SK-N-SH (cell line): ENCODE measurements at regions not wholly inside any gene's neighbourhood (a gene's known extent, or its start where the extent isn't known, plus 50 kb on each side); places are given as distances from the start of the nearest gene placed in this dataset.

Source experiments
- CTCF ChIA-PET: fragments of 300-600, 350-600 bp; formaldehyde crosslinking; extraction: SDS; loops from one replicate; lab custom pipeline; 2021; lab: Yijun Ruan, JAX
- POLR2A ChIA-PET: fragments of 350-600 bp; sonication (Branson Sonifier 250); formaldehyde crosslinking; extraction: SDS; loops from one replicate; lab custom pipeline; 2020; ENCODE audit warnings: antibody characterized with exemption, inconsistent platforms; lab: Yijun Ruan, JAX
- DNase-seq: peaks from one replicate; pipeline ENCODE4 v3.0.0; 2012
- H2AFZ ChIP-seq: fragments of 200-600 bp; sonication (generic); 2 replicates; pipeline ENCODE4 v1.8.1; 2016; ENCODE audit warnings: antibody characterized with exemption, mild to moderate bottlenecking, low read depth
- H3F3A ChIP-seq: fragments of 200-600 bp; sonication (generic); replicated peaks from 2 replicates; pipeline ENCODE3; 2016; ENCODE audit warnings: antibody characterized with exemption, mild to moderate bottlenecking; ENCODE audit not compliant: insufficient read depth
- H3K27ac ChIP-seq, 2 experiments: fragments of 200-500 bp in 1 of 2; fragments of 200-600 bp in 1 of 2; sonication (Bioruptor generic) in 1 of 2; sonication (generic), shearing (Covaris generic) in 1 of 2; 2 replicates each; pipeline versions ENCODE4 v1.5.1 to v1.6.1; 2014 to 2016; ENCODE audit warnings: low read depth in 2 of 2, inconsistent platforms in 1 of 2, low read length in 1 of 2, mild to moderate bottlenecking in 1 of 2, mixed read lengths in 1 of 2
- H3K27me3 ChIP-seq: fragments of 200-600 bp; sonication (generic), shearing (Covaris generic); 2 replicates; pipeline ENCODE4 v1.6.1; 2016; ENCODE audit warnings: mixed run types; ENCODE audit not compliant: insufficient read depth
- H3K36me3 ChIP-seq, 2 experiments: fragments of 200-500 bp in 1 of 2; fragments of 200-600 bp in 1 of 2; sonication (Bioruptor generic) in 1 of 2; sonication (generic) in 1 of 2; replicated peaks in 1 of 2; 2 replicates each; pipeline versions ENCODE3 to v1.5.1; 2014 to 2016; ENCODE audit warnings: low read length in 1 of 2, mild to moderate bottlenecking in 1 of 2; ENCODE audit not compliant: insufficient read depth in 2 of 2, control insufficient read depth in 1 of 2
- H3K4me1 ChIP-seq, 2 experiments: fragments of 200-500 bp in 1 of 2; fragments of 200-600 bp in 1 of 2; sonication (Bioruptor generic) in 1 of 2; sonication (generic), shearing (Covaris generic) in 1 of 2; 2 replicates each; pipeline versions ENCODE4 v1.5.1 to v1.6.1; 2014 to 2016; ENCODE audit warnings: low read depth in 1 of 2, low read length in 1 of 2, mixed run types in 1 of 2; ENCODE audit not compliant: insufficient read depth in 2 of 2, control insufficient read depth in 1 of 2
- H3K4me2 ChIP-seq: fragments of 200-600 bp; sonication (generic), shearing (Covaris generic); 2 replicates; pipeline ENCODE4 v1.6.1; 2017; ENCODE audit warnings: mixed run types
- H3K4me3 ChIP-seq, 2 experiments: fragments of 200-500 bp in 1 of 2; fragments of 200-600 bp in 1 of 2; sonication (Bioruptor generic) in 1 of 2; sonication (generic), shearing (Covaris generic) in 1 of 2; 2 replicates each; pipeline versions ENCODE4 v1.5.1 to v1.8.1; 2014 to 2016; ENCODE audit warnings: low read depth in 2 of 2, inconsistent platforms in 1 of 2, low read length in 1 of 2, mild to moderate bottlenecking in 1 of 2, mixed read lengths in 1 of 2, moderate library complexity in 1 of 2
- H3K79me2 ChIP-seq: fragments of 200-600 bp; sonication (generic); 2 replicates; pipeline ENCODE4 v1.8.1; 2017; ENCODE audit warnings: mild to moderate bottlenecking; ENCODE audit not compliant: insufficient read depth
- H3K9ac ChIP-seq: fragments of 200-600 bp; sonication (generic); 2 replicates; pipeline ENCODE4 v1.6.1; 2017; ENCODE audit warnings: mixed run types
- H3K9me2 ChIP-seq: fragments of 200-600 bp; sonication (generic); 2 replicates; pipeline ENCODE4 v1.6.1; 2017; ENCODE audit warnings: mixed run types
- H3K9me3 ChIP-seq: fragments of 200-600 bp; sonication (generic); 2 replicates; pipeline ENCODE4 v1.6.1; 2017; ENCODE audit warnings: mixed run types, mild to moderate bottlenecking, moderate library complexity
- H4K20me1 ChIP-seq: fragments of 200-600 bp; sonication (generic); 2 replicates; pipeline ENCODE4 v1.6.1; 2017; ENCODE audit warnings: mild to moderate bottlenecking, mixed run types; ENCODE audit not compliant: insufficient read depth
- CHD2 ChIP-seq: fragments of 150-350 bp; IDR thresholded peaks from 2 replicates; pipeline ENCODE4 v1.6.1; 2018; ENCODE audit warnings: low read length; ENCODE audit not compliant: partially characterized antibody
- CTCF ChIP-seq: fragments of 200-600 bp; sonication (generic); IDR thresholded peaks from 2 replicates; pipeline ENCODE4 v1.6.1; 2017; ENCODE audit warnings: antibody characterized with exemption, mild to moderate bottlenecking, moderate library complexity
- EP300 ChIP-seq, 2 experiments: IDR thresholded peaks; 2 replicates each; pipeline versions ENCODE4 v1.4.0 to v1.6.1; 2012; ENCODE audit warnings: borderline replicate concordance in 1 of 2, low read depth in 1 of 2, low read length in 1 of 2
- FOSL2 ChIP-seq: IDR thresholded peaks from 2 replicates; pipeline ENCODE4 v1.4.0; 2012; ENCODE audit warnings: low read depth, mild to moderate bottlenecking, moderate library complexity, borderline replicate concordance
- FOXJ3 ChIP-seq: sonication (generic); formaldehyde crosslinking; IDR thresholded peaks from 2 replicates; pipeline ENCODE4 v1.5.1; 2020; ENCODE audit warnings: mild to moderate bottlenecking, missing genetic modification reagents
- JUND ChIP-seq: IDR thresholded peaks from 2 replicates; pipeline ENCODE4 v1.4.0; 2012
- MXI1 ChIP-seq: IDR thresholded peaks from 2 replicates; pipeline ENCODE4 v1.6.1; 2012; ENCODE audit warnings: mild to moderate bottlenecking, low read depth, low read length, improper control_type of control experiment
- PBX3 ChIP-seq: IDR thresholded peaks from 2 replicates; pipeline ENCODE4; 2012
- RAD21 ChIP-seq: IDR thresholded peaks from 2 replicates; pipeline ENCODE4 v1.6.1; 2012; ENCODE audit warnings: mild to moderate bottlenecking, low read length
- RCOR1 ChIP-seq: fragments of 150-350 bp; IDR thresholded peaks from 2 replicates; pipeline ENCODE4 v1.6.1; 2017; ENCODE audit warnings: antibody characterized with exemption, low read length
- REST ChIP-seq: IDR thresholded peaks from 2 replicates; pipeline ENCODE4 v1.6.1; 2012; ENCODE audit warnings: mild to moderate bottlenecking, low read depth, low read length, moderate library complexity
- RFX5 ChIP-seq: IDR thresholded peaks from 2 replicates; pipeline ENCODE4 v1.6.1; 2012; ENCODE audit warnings: mild to moderate bottlenecking, improper control_type of control experiment, low read length
- RXRA ChIP-seq: IDR thresholded peaks from 2 replicates; pipeline ENCODE4 v1.4.0; 2012; ENCODE audit warnings: low read depth, mild to moderate bottlenecking, borderline replicate concordance
- SIN3A ChIP-seq: IDR thresholded peaks from 2 replicates; pipeline ENCODE4 v1.6.1; 2012; ENCODE audit warnings: low read depth, mild to moderate bottlenecking, low read length, moderate library complexity, borderline replicate concordance
- TAF1 ChIP-seq: IDR thresholded peaks from 2 replicates; pipeline ENCODE4 v1.6.1; 2012; ENCODE audit warnings: low read depth, mild to moderate bottlenecking, low read length, moderate library complexity, borderline replicate concordance
- TCF12 ChIP-seq: IDR thresholded peaks from 2 replicates; pipeline ENCODE4 v1.4.0; 2012
- USF1 ChIP-seq: IDR thresholded peaks from 2 replicates; pipeline ENCODE4 v1.4.0; 2012; ENCODE audit warnings: low read depth, borderline replicate concordance
- WGBS: methylation state at CpG from one replicate; pipeline ENCODE4 v1.1.6; 2017; ENCODE audit warnings: low lambda C conversion rate; 5-methylcytosine and 5-hydroxymethylcytosine counted together
- TF ChIP-seq, protein P1 (sequence below): IDR thresholded peaks from 2 replicates; pipeline ENCODE4 v1.4.0; 2012; ENCODE audit warnings: low read depth
- TF ChIP-seq, protein P2 (sequence below): fragments of 150-350 bp; IDR thresholded peaks from 2 replicates; pipeline ENCODE4 v1.6.1; 2017; ENCODE audit warnings: antibody characterized with exemption, low read length, low read depth, borderline replicate concordance

GRCh38 chr7:114787556-114787955 is 134.3 kb upstream of the MDFIC start (continued):
- TF ChIP-seq CTCF (no peak), RFX5 (no peak), MXI1 (no peak)
- TF ChIP-seq, protein P1, sequence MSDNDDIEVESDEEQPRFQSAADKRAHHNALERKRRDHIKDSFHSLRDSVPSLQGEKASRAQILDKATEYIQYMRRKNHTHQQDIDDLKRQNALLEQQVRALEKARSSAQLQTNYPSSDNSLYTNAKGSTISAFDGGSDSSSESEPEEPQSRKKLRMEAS = no peak

GRCh38 chr7:114788706-114789105 is 133.2 kb upstream of the MDFIC start:
- H3K27me3 ChIP-seq = no peaks in the 10 kb centered on the region
- no peak overlapping the region for H2AFZ ChIP-seq
- no peak overlapping the region for H3K9ac ChIP-seq
- H3K36me3 ChIP-seq = no peaks in the 10 kb centered on the region
- H3K4me3 ChIP-seq = no peak overlapping the region
- no peaks in the 10 kb centered on the region for H4K20me1 ChIP-seq
- TF ChIP-seq TAF1 (no peak), RXRA (no peak), TCF12 (no peak), CHD2 (no peak), USF1 (no peak), RCOR1 (no peak), EP300 (IDR thresholded peaks at IDR 0.05; ENCODE audit: borderline replicate concordance in 1 of 2, low read depth in 1 of 2, low read length in 1 of 2) (no peak), FOSL2 (no peak), RAD21 (no peak), SIN3A (no peak), JUND (no peak), PBX3 (no peak), FOXJ3 (CRISPR knock-in tag) (no peak), REST (no peak)
- TF ChIP-seq, protein P1 = no peak
- TF ChIP-seq, protein P2, sequence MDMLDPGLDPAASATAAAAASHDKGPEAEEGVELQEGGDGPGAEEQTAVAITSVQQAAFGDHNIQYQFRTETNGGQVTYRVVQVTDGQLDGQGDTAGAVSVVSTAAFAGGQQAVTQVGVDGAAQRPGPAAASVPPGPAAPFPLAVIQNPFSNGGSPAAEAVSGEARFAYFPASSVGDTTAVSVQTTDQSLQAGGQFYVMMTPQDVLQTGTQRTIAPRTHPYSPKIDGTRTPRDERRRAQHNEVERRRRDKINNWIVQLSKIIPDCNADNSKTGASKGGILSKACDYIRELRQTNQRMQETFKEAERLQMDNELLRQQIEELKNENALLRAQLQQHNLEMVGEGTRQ = no peak
- ChIA-PET POLR2A (no interaction called here), CTCF (interaction anchor here (1.2 kb wide), 1 partner anchor 10 kb away, joined by 4 read pairs; no protein-coding TSS in a partner anchor)
- no peak overlapping the region for H3K4me2 ChIP-seq
- H3K9me2 ChIP-seq = no peaks in the 10 kb centered on the region
- 12% methylated on average over 4 of the region's 4 CpGs for WGBS
- no peaks in the 10 kb centered on the region for H3K79me2 ChIP-seq
- no peak for DNase-seq
- H3K4me1 ChIP-seq = no peaks in the 10 kb centered on the region
- H3K9me3 ChIP-seq = no peaks in the 10 kb centered on the region
- H3K27ac ChIP-seq = no peak overlapping the region
- H3F3A ChIP-seq = peaks cover 4% of the 10 kb centered on the region
